PC-3 (cell line): ENCODE measurements at regions not wholly inside any gene's neighbourhood (a gene's known extent, or its start where the extent isn't known, plus 50 kb on each side); places are given as distances from the start of the nearest gene placed in this dataset.
"Not testable (repeated sequence)": the region's sequence is repeated elsewhere in the genome, so short reads cannot be mapped to it uniquely, and the experiment has no call there.

ENCODE experiments used
- CTCF ChIP-seq: fragments of 300-600 bp; sonication (generic); conservative IDR thresholded peaks from 2 replicates; pipeline ENCODE4 v1.5.1; 2017; ENCODE audit warnings: antibody characterized with exemption, low read depth, mild to moderate bottlenecking, low read length
- EZH2 ChIP-seq: fragments of 300-600 bp; sonication (generic); IDR thresholded peaks from one replicate; pipeline ENCODE4 v1.6.1; 2017; ENCODE audit warnings: antibody characterized with exemption, mild to moderate bottlenecking, low read length; ENCODE audit not compliant: unreplicated experiment
- EZH2phosphoT487 ChIP-seq: fragments of 300-600 bp; sonication (generic); IDR thresholded peaks from 2 replicates; pipeline ENCODE4 v1.6.1; 2018; ENCODE audit warnings: mild to moderate bottlenecking, antibody characterized with exemption, low read length, borderline replicate concordance

- TF ChIP-seq CTCF, EZH2, EZH2phosphoT487: not testable (repeated sequence)
These were observed 741.0 kb downstream of the TMTC2 start for GRCh38 chr12:83427586-83428136.
